A673 (cell line): ENCODE measurements at regions not wholly inside any gene's neighbourhood (a gene's known extent, or its start where the extent isn't known, plus 50 kb on each side); places are given as distances from the start of the nearest gene placed in this dataset.

Source experiments
- BruUV-seq: library from RNA; stranded (reverse); fragments of 400-500 nt; replicated peaks from 2 replicates; lab custom pipeline; 2021; lab: Mats Ljungman, UMichigan
- CTCF ChIA-PET: fragments of 300-600 bp; sonication (Branson Sonifier 250); formaldehyde crosslinking; loops from one replicate; lab custom pipeline; 2022; ENCODE audit warnings: antibody characterized with exemption; lab: Charles Lee
- POLR2A ChIA-PET: fragments of 300-600 bp; sonication (Branson Sonifier 250); formaldehyde crosslinking; loops from one replicate; lab custom pipeline; 2022; ENCODE audit warnings: antibody characterized with exemption; ENCODE audit not compliant: low non-redundant PET; lab: Charles Lee
- DNase-seq: peaks from one replicate; pipeline ENCODE4 v3.0.0-alpha.2; 2015; ENCODE audit warnings: low spot score
- H3K27ac ChIP-seq: fragments of 200-600 bp; sonication (generic); 2 replicates; pipeline ENCODE4 v1.5.1; 2016; ENCODE audit warnings: mixed run types, low read depth, mild to moderate bottlenecking, mixed read lengths, antibody characterized with exemption, low read length; ENCODE audit not compliant: poor library complexity, severe bottlenecking
- H3K27me3 ChIP-seq: fragments of 200-600 bp; sonication (generic); replicated peaks from 2 replicates; pipeline ENCODE4 v1.6.1; 2017; ENCODE audit warnings: mixed run types, low read depth, mild to moderate bottlenecking, mixed read lengths, antibody characterized with exemption, low read length; ENCODE audit not compliant: insufficient read depth, poor library complexity
- H3K36me3 ChIP-seq: fragments of 200-600 bp; sonication (generic); 2 replicates; pipeline ENCODE4 v1.6.1; 2016; ENCODE audit warnings: mixed run types, mild to moderate bottlenecking, mixed read lengths, antibody characterized with exemption, low read length; ENCODE audit not compliant: insufficient read depth, poor library complexity, severe bottlenecking
- H3K4me1 ChIP-seq: fragments of 200-600 bp; sonication (generic); 2 replicates; pipeline ENCODE4 v1.6.1; 2017; ENCODE audit warnings: mixed run types, mild to moderate bottlenecking, mixed read lengths, antibody characterized with exemption, low read length; ENCODE audit not compliant: insufficient read depth, poor library complexity, severe bottlenecking
- H3K4me3 ChIP-seq: fragments of 200-600 bp; sonication (generic); 2 replicates; pipeline ENCODE4 v1.5.1; 2016; ENCODE audit warnings: low read depth, mixed run types, mild to moderate bottlenecking, mixed read lengths, low read length; ENCODE audit not compliant: poor library complexity, severe bottlenecking
- H3K9me3 ChIP-seq: fragments of 200-600 bp; sonication (generic); 2 replicates; pipeline ENCODE4 v1.6.1; 2016; ENCODE audit warnings: mixed run types, low read depth, mild to moderate bottlenecking, mixed read lengths, antibody characterized with exemption, low read length; ENCODE audit not compliant: poor library complexity, severe bottlenecking
- EZH2 ChIP-seq: fragments of 200-600 bp; sonication (generic); IDR thresholded peaks from 2 replicates; pipeline ENCODE4 v1.6.1; 2017; ENCODE audit warnings: borderline replicate concordance, low read depth, mild to moderate bottlenecking, mixed read lengths, antibody characterized with exemption, low read length; ENCODE audit not compliant: poor library complexity, severe bottlenecking
- intact Hi-C: fragments of 100-400 bp; cut with micrococcal nuclease; formaldehyde crosslinking; loops from one replicate; pipeline ENCODE4 v1.10.0; 2022; ENCODE audit not compliant: unreplicated experiment
- TF ChIP-seq, protein P1 (sequence below): fragments of 300-800, 200-600 bp; sonication (generic); conservative IDR thresholded peaks from 2 replicates; pipeline ENCODE4 v1.5.1; 2017; ENCODE audit warnings: low read depth, mild to moderate bottlenecking, antibody characterized with exemption, low read length, moderate library complexity, mixed read lengths

DNA sequence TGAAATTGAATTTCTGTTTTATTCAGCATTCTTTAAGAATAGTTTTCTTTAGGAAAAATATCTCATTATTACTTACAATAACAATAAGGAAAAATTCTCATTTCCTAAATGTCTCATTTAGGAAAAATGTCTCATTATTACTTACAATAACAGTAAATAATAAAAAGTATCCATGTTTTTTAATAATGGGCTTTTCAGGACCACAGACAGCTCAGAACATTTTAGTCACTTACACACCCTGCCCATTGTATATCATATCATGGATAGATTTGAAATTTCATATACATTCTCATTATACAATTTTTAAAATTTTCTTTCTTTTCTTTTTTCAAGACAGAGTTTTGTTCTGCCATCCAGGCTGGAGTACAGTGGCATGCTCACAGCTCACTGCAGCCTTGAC is 58.9 kb downstream of the ASCL1 start:
- no peak for TF ChIP-seq EZH2
- TF ChIP-seq, protein P1, sequence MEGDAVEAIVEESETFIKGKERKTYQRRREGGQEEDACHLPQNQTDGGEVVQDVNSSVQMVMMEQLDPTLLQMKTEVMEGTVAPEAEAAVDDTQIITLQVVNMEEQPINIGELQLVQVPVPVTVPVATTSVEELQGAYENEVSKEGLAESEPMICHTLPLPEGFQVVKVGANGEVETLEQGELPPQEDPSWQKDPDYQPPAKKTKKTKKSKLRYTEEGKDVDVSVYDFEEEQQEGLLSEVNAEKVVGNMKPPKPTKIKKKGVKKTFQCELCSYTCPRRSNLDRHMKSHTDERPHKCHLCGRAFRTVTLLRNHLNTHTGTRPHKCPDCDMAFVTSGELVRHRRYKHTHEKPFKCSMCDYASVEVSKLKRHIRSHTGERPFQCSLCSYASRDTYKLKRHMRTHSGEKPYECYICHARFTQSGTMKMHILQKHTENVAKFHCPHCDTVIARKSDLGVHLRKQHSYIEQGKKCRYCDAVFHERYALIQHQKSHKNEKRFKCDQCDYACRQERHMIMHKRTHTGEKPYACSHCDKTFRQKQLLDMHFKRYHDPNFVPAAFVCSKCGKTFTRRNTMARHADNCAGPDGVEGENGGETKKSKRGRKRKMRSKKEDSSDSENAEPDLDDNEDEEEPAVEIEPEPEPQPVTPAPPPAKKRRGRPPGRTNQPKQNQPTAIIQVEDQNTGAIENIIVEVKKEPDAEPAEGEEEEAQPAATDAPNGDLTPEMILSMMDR = no peak
- no TSS peak for BruUV-seq
- CTCF ChIA-PET = no interaction called here
- DNase-seq = no peak
- Histone ChIP-seq H3K27ac (no peak overlapping the region), H3K9me3 (no peaks in the 10 kb centered on the region), H3K27me3 (no peaks in the 10 kb centered on the region), H3K4me1 (no peaks in the 10 kb centered on the region), H3K4me3 (no peak overlapping the region), H3K36me3 (no peaks in the 10 kb centered on the region)
- POLR2A ChIA-PET = no interaction called here
- intact Hi-C loops = no loop called here

GRCh38 chr12:103020839-103021238 is 63.4 kb downstream of the ASCL1 start:
- Histone ChIP-seq H3K27ac (no peak overlapping the region), H3K27me3 (no peaks in the 10 kb centered on the region), H3K36me3 (no peaks in the 10 kb centered on the region), H3K4me1 (no peaks in the 10 kb centered on the region), H3K9me3 (no peaks in the 10 kb centered on the region), H3K4me3 (no peak overlapping the region)
- intact Hi-C loops = no loop called here
- TF ChIP-seq, protein P1 = no peak
- TF ChIP-seq EZH2 = no peak
- no peak for DNase-seq
- CTCF ChIA-PET = no interaction called here
- no TSS peak for BruUV-seq
- POLR2A ChIA-PET = no interaction called here

GRCh38 chr12:103021538-103022218 is 64.2 kb downstream of the ASCL1 start:
- DNase-seq = no peak
- intact Hi-C loops = no loop called here
- ChIA-PET POLR2A (no interaction called here), CTCF (no interaction called here)
- Histone ChIP-seq H3K9me3 (no peaks in the 10 kb centered on the region), H3K27me3 (no peaks in the 10 kb centered on the region), H3K4me1 (no peaks in the 10 kb centered on the region), H3K36me3 (no peaks in the 10 kb centered on the region), H3K27ac (no peak overlapping the region), H3K4me3 (no peak overlapping the region)
- TF ChIP-seq, protein P1 = no peak
- TF ChIP-seq EZH2 = no peak
- no TSS peak for BruUV-seq
